Bronchial epithelial cell (primary cell): ENCODE measurements at regions not wholly inside any gene's neighbourhood (a gene's known extent, or its start where the extent isn't known, plus 50 kb on each side); places are given as distances from the start of the nearest gene placed in this dataset.
A peak's percentile ranks its signal among the peaks of the same experiment; 100 is the strongest.
"Not testable (repeated sequence)": the region's sequence is repeated elsewhere in the genome, so short reads cannot be mapped to it uniquely, and the experiment has no call there.

Experiments used
- DNase-seq: peaks from one replicate; pipeline ENCODE4 v3.0.0-alpha.2; 2010; ENCODE audit warnings: low read depth
- FAIRE-seq: peaks from 2 replicates; lab custom pipeline; 2011; peaks lifted over from hg19 to GRCh38; lab: Jason Lieb, UNC
- H3K27me3 ChIP-seq: 2 replicates; pipeline ENCODE4 v1.5.1; 2011; ENCODE audit warnings: low read length; ENCODE audit not compliant: control insufficient read depth, insufficient read depth
- H3K36me3 ChIP-seq: 2 replicates; pipeline ENCODE4 v1.5.1; 2011; ENCODE audit warnings: low read length; ENCODE audit not compliant: control insufficient read depth, insufficient read depth
- H3K4me3 ChIP-seq: 2 replicates; pipeline ENCODE4 v1.5.1; 2011; ENCODE audit warnings: mild to moderate bottlenecking, low read depth, low read length, control low read depth
- CTCF ChIP-seq: IDR thresholded peaks from 2 replicates; pipeline ENCODE4 v1.5.1; 2011; ENCODE audit warnings: mild to moderate bottlenecking, moderate library complexity, low read length, control low read depth, inconsistent platforms; ENCODE audit not compliant: insufficient read depth, severe bottlenecking

GRCh38 chr2:88802026-88802425 is 110.6 kb downstream of the RPIA start:
- not testable (repeated sequence) for FAIRE-seq, H3K4me3 ChIP-seq, H3K36me3 ChIP-seq, H3K27me3 ChIP-seq
- peak; percentile 56 for DNase-seq

- no peak for DNase-seq
- Histone ChIP-seq H3K27me3 (no peaks in the 10 kb centered on the region), H3K4me3 (no peak overlapping the region), H3K36me3 (no peaks in the 10 kb centered on the region)
- FAIRE-seq = no peak
- no peak for TF ChIP-seq CTCF
These were observed 115.9 kb downstream of the RPIA start for GRCh38 chr2:88807237-88807962.

GRCh38 chr2:88808083-88808482 is 116.6 kb downstream of the RPIA start:
- no peak for FAIRE-seq
- DNase-seq = no peak
- no peak overlapping the region for H3K4me3 ChIP-seq
- H3K36me3 ChIP-seq = no peaks in the 10 kb centered on the region
- no peak for TF ChIP-seq CTCF
- no peaks in the 10 kb centered on the region for H3K27me3 ChIP-seq

- H3K4me3 ChIP-seq = no peak overlapping the region
- FAIRE-seq (no peak), DNase-seq (no peak)
- no peaks in the 10 kb centered on the region for H3K36me3 ChIP-seq
- TF ChIP-seq CTCF = no peak
- no peaks in the 10 kb centered on the region for H3K27me3 ChIP-seq
These were observed 117.2 kb downstream of the RPIA start for GRCh38 chr2:88808652-88809051.

- Histone ChIP-seq H3K36me3 (no peaks in the 10 kb centered on the region), H3K27me3 (no peaks in the 10 kb centered on the region), H3K4me3 (no peak overlapping the region)
- no peak for DNase-seq
- FAIRE-seq = no peak
- TF ChIP-seq CTCF = no peak
These were observed 117.7 kb downstream of the RPIA start for GRCh38 chr2:88809216-88809615.

- H3K36me3 ChIP-seq = no peaks in the 10 kb centered on the region
- no peak for TF ChIP-seq CTCF
- no peak for DNase-seq
- H3K4me3 ChIP-seq = no peak overlapping the region
- no peaks in the 10 kb centered on the region for H3K27me3 ChIP-seq
- FAIRE-seq = no peak
These were observed 118.5 kb downstream of the RPIA start for GRCh38 chr2:88810017-88810416.
